Stimulated activated CD4-positive, alpha-beta T cell treated with anti-CD3 and anti-CD28 coated beads, Interleukin-12 subunit alpha, Interleukin-12 subunit beta, amount 100 ng/mL, for 24 hours (primary cell): ENCODE measurements at regions not wholly inside any gene's neighbourhood (a gene's known extent, or its start where the extent isn't known, plus 50 kb on each side); places are given as distances from the start of the nearest gene placed in this dataset.
"Not testable (repeated sequence)": the region's sequence is repeated elsewhere in the genome, so short reads cannot be mapped to it uniquely, and the experiment has no call there.

Source experiments
- DNase-seq, 2 experiments: peaks; one replicate each; pipeline ENCODE4 v3.0.0-alpha.2; 2020; ENCODE audit warnings: low read depth in 2 of 2

- no peak for DNase-seq
Observed at GRCh38 chr5:89662499-89662898, 747.1 kb downstream of the CETN3 start.

- DNase-seq = no peak
Observed at GRCh38 chr5:89638871-89639270, 755.9 kb upstream of the MEF2C start.

- not testable (repeated sequence) for DNase-seq
Observed at GRCh38 chr5:89634176-89634575, 751.2 kb upstream of the MEF2C start.

- DNase-seq = not testable (repeated sequence)
Observed at GRCh38 chr5:89630064-89630463, 747.1 kb upstream of the MEF2C start.

- DNase-seq = no peak
Observed at GRCh38 chr5:89628876-89629635, 746.1 kb upstream of the MEF2C start.

GRCh38 chr5:89615839-89616518, 733.0 kb upstream of the MEF2C start:
- no peak for DNase-seq

GRCh38 chr5:89613222-89613956, 730.4 kb upstream of the MEF2C start:
- no peak for DNase-seq

- no peak for DNase-seq
Observed at GRCh38 chr5:89606939-89607534, 724.1 kb upstream of the MEF2C start.

- DNase-seq = no peak
Observed at GRCh38 chr5:89604342-89604741, 721.4 kb upstream of the MEF2C start.

GRCh38 chr5:89601880-89602279, 718.9 kb upstream of the MEF2C start:
- no peak for DNase-seq

GRCh38 chr5:89597878-89598277, 714.9 kb upstream of the MEF2C start:
- DNase-seq = no peak

- DNase-seq = no peak
Observed at GRCh38 chr5:89596821-89597220, 713.8 kb upstream of the MEF2C start.

- no peak for DNase-seq
Observed at GRCh38 chr5:89595056-89595455, 712.1 kb upstream of the MEF2C start.

GRCh38 chr5:89584339-89584956, 701.5 kb upstream of the MEF2C start:
- DNase-seq = no peak

- no peak for DNase-seq
Observed at GRCh38 chr5:89583534-89583933, 700.5 kb upstream of the MEF2C start.

GRCh38 chr5:89582768-89583339, 699.9 kb upstream of the MEF2C start:
- no peak for DNase-seq

- no peak for DNase-seq
Observed at GRCh38 chr5:89580976-89581375, 698.0 kb upstream of the MEF2C start.

GRCh38 chr5:89575319-89575718, 692.3 kb upstream of the MEF2C start:
- DNase-seq = no peak

- DNase-seq = no peak
Observed at GRCh38 chr5:89573345-89573744, 690.4 kb upstream of the MEF2C start.

GRCh38 chr5:89572696-89573095, 689.7 kb upstream of the MEF2C start:
- DNase-seq = no peak

- DNase-seq = no peak
Observed at GRCh38 chr5:89570557-89570956, 687.6 kb upstream of the MEF2C start.

- no peak for DNase-seq
Observed at GRCh38 chr5:89566340-89566739, 683.4 kb upstream of the MEF2C start.
